ENCODE measurements at regions not wholly inside any gene's neighbourhood (a gene's known extent, or its start where the extent isn't known, plus 50 kb on each side); places are given as distances from the start of the nearest gene placed in this dataset.

- H3K9me3 ChIP-seq: peaks cover 0 to 7% (median 2%) of the 10 kb centered on the region in 4 donors
- no peak overlapping the region for H3K27ac ChIP-seq
- intact Hi-C loops (cut with DNase I): no loop called here
- peaks cover 0 to 10% (median 8%) of the 10 kb centered on the region in 4 donors for H3K4me1 ChIP-seq
- no peak overlapping the region for H3K4me3 ChIP-seq
- no peaks in the 10 kb centered on the region for H3K36me3 ChIP-seq
- H3K27me3 ChIP-seq: no peaks in the 10 kb centered on the region
- 92 to 98% methylated on average over 1 of the region's 1 CpG for WGBS, 2 donors
- TF ChIP-seq POLR2AphosphoS5 (IDR thresholded peaks at IDR 0.05) (no peak), POLR2A (IDR thresholded peaks at IDR 0.05) (no peak), EP300 (IDR thresholded peaks at IDR 0.05) (no peak), CTCF (IDR thresholded peaks at IDR 0.05) (no peak)
- no peak for DNase-seq
These were observed 113.7 kb upstream of the PARD3B start for GRCh38 chr2:204431529-204431928.

- H3K4me1 ChIP-seq: peaks cover 0 to 14% (median 14%) of the 10 kb centered on the region in 4 donors
- no peak overlapping the region for H3K27ac ChIP-seq
- DNase-seq: no peak
- WGBS, 2 donors: 95 to 96% methylated on average over 6 of the region's 6 CpGs
- peaks cover 0 to 7% (median 2%) of the 10 kb centered on the region in 4 donors for H3K9me3 ChIP-seq
- no peak overlapping the region for H3K4me3 ChIP-seq
- H3K36me3 ChIP-seq: no peaks in the 10 kb centered on the region
- intact Hi-C loops (cut with DNase I): no loop called here
- no peak for TF ChIP-seq EP300 (IDR thresholded peaks at IDR 0.05)
- TF ChIP-seq CTCF (IDR thresholded peaks at IDR 0.05): no peak
- no peaks in the 10 kb centered on the region for H3K27me3 ChIP-seq
These were observed 113.1 kb upstream of the PARD3B start for GRCh38 chr2:204432196-204432595.

GRCh38 chr2:204434660-204435462 is 110.4 kb upstream of the PARD3B start:
- DNase-seq: no peak
- no peak for TF ChIP-seq POLR2A (IDR thresholded peaks at IDR 0.05)
- no peak for TF ChIP-seq CTCF (IDR thresholded peaks at IDR 0.05)
- TF ChIP-seq POLR2AphosphoS5 (IDR thresholded peaks at IDR 0.05): no peak
- peaks cover 0 to 7% (median 2%) of the 10 kb centered on the region in 4 donors for H3K9me3 ChIP-seq
- intact Hi-C loops (cut with DNase I): no loop called here
- H3K4me3 ChIP-seq: no peak overlapping the region
- WGBS, 2 donors: 73 to 87% methylated on average over 3 of the region's 3 CpGs
- H3K36me3 ChIP-seq: no peaks in the 10 kb centered on the region
- H3K27me3 ChIP-seq: no peaks in the 10 kb centered on the region
- peaks cover 0 to 14% (median 14%) of the 10 kb centered on the region in 4 donors for H3K4me1 ChIP-seq
- H3K27ac ChIP-seq: no peak overlapping the region

GRCh38 chr2:204436230-204436629 is 109.0 kb upstream of the PARD3B start:
- DNase-seq: no peak
- intact Hi-C loops (cut with DNase I): no loop called here
- no peaks in the 10 kb centered on the region for H3K27me3 ChIP-seq
- WGBS, 2 donors: 73 to 75% methylated on average over 1 of the region's 1 CpG
- peaks cover 0 to 16% (median 14%) of the 10 kb centered on the region in 4 donors for H3K4me1 ChIP-seq
- peak overlapping the region in 2 of 4 donors; percentile 9 to 25 for H3K27ac ChIP-seq
- H3K36me3 ChIP-seq: no peaks in the 10 kb centered on the region
- no peak overlapping the region for H3K4me3 ChIP-seq
- H3K9me3 ChIP-seq: peaks cover 0 to 7% (median 2%) of the 10 kb centered on the region in 4 donors
- TF ChIP-seq POLR2AphosphoS5 (IDR thresholded peaks at IDR 0.05) (peak in 2 of 4 donors; percentile 56 to 72), CTCF (IDR thresholded peaks at IDR 0.05) (no peak), EP300 (IDR thresholded peaks at IDR 0.05) (no peak)
